ENCODE measurements at regions not wholly inside any gene's neighbourhood (a gene's known extent, or its start where the extent isn't known, plus 50 kb on each side); places are given as distances from the start of the nearest gene placed in this dataset.

GRCh38 chr10:57823398-57823797 is 444.3 kb downstream of the IPMK start:
- no peak overlapping the region for H3K4me3 ChIP-seq (ENCODE audit: low read depth, low read length, poor library complexity, severe bottlenecking)
- DNase-seq (ENCODE audit: low spot score) = no peak
- H3K27me3 ChIP-seq (replicated peaks; ENCODE audit: insufficient read depth, low read depth, low read length, poor library complexity) = no peaks in the 10 kb centered on the region
- BruUV-seq (replicated peaks) = no TSS peak
- TF ChIP-seq CTCF (conservative IDR thresholded peaks at IDR 0.05; ENCODE audit: low read depth, low read length) (no peak), EZH2 (IDR thresholded peaks at IDR 0.05; ENCODE audit: borderline replicate concordance, low read depth, low read length, poor library complexity, severe bottlenecking) (no peak)
- H3K4me1 ChIP-seq (ENCODE audit: insufficient read depth, low read length, poor library complexity, severe bottlenecking) = no peaks in the 10 kb centered on the region
- POLR2A ChIA-PET (ENCODE audit: low non-redundant PET) = no interaction called here
- no peaks in the 10 kb centered on the region for H3K9me3 ChIP-seq (ENCODE audit: low read depth, low read length, poor library complexity, severe bottlenecking)
- H3K27ac ChIP-seq (ENCODE audit: low read depth, low read length, poor library complexity, severe bottlenecking) = no peak overlapping the region
- H3K36me3 ChIP-seq (ENCODE audit: insufficient read depth, low read length, poor library complexity, severe bottlenecking) = no peaks in the 10 kb centered on the region
- intact Hi-C loops (cut with micrococcal nuclease; ENCODE audit: unreplicated experiment) = no loop called here
- CTCF ChIA-PET = no interaction called here

- no peaks in the 10 kb centered on the region for H3K36me3 ChIP-seq (ENCODE audit: insufficient read depth, low read length, poor library complexity, severe bottlenecking)
- H3K4me1 ChIP-seq (ENCODE audit: insufficient read depth, low read length, poor library complexity, severe bottlenecking) = no peaks in the 10 kb centered on the region
- POLR2A ChIA-PET (ENCODE audit: low non-redundant PET) = no interaction called here
- no peak overlapping the region for H3K4me3 ChIP-seq (ENCODE audit: low read depth, low read length, poor library complexity, severe bottlenecking)
- H3K27me3 ChIP-seq (replicated peaks; ENCODE audit: insufficient read depth, low read depth, low read length, poor library complexity) = no peaks in the 10 kb centered on the region
- H3K9me3 ChIP-seq (ENCODE audit: low read depth, low read length, poor library complexity, severe bottlenecking) = no peaks in the 10 kb centered on the region
- no peak overlapping the region for H3K27ac ChIP-seq (ENCODE audit: low read depth, low read length, poor library complexity, severe bottlenecking)
- intact Hi-C loops (cut with micrococcal nuclease; ENCODE audit: unreplicated experiment) = no loop called here
- no peak for TF ChIP-seq CTCF (conservative IDR thresholded peaks at IDR 0.05; ENCODE audit: low read depth, low read length)
- TF ChIP-seq EZH2 (IDR thresholded peaks at IDR 0.05; ENCODE audit: borderline replicate concordance, low read depth, low read length, poor library complexity, severe bottlenecking) = no peak
- no TSS peak for BruUV-seq (replicated peaks)
- DNase-seq (ENCODE audit: low spot score) = no peak
- CTCF ChIA-PET = no interaction called here
Observed at GRCh38 chr10:57822965-57823364, 444.7 kb downstream of the IPMK start.

GRCh38 chr10:57818522-57818921 is 449.2 kb downstream of the IPMK start:
- POLR2A ChIA-PET (ENCODE audit: low non-redundant PET) = no interaction called here
- intact Hi-C loops (cut with micrococcal nuclease; ENCODE audit: unreplicated experiment) = no loop called here

More at GRCh38 chr10:57818522-57818921, 449.2 kb downstream of the IPMK start:
- no peaks in the 10 kb centered on the region for H3K27me3 ChIP-seq (replicated peaks; ENCODE audit: insufficient read depth, low read depth, low read length, poor library complexity)
- BruUV-seq (replicated peaks) = no TSS peak
- H3K4me3 ChIP-seq (ENCODE audit: low read depth, low read length, poor library complexity, severe bottlenecking) = no peak overlapping the region
- CTCF ChIA-PET = no interaction called here
- no peaks in the 10 kb centered on the region for H3K36me3 ChIP-seq (ENCODE audit: insufficient read depth, low read length, poor library complexity, severe bottlenecking)
- no peaks in the 10 kb centered on the region for H3K4me1 ChIP-seq (ENCODE audit: insufficient read depth, low read length, poor library complexity, severe bottlenecking)
- TF ChIP-seq CTCF (conservative IDR thresholded peaks at IDR 0.05; ENCODE audit: low read depth, low read length) (no peak), EZH2 (IDR thresholded peaks at IDR 0.05; ENCODE audit: borderline replicate concordance, low read depth, low read length, poor library complexity, severe bottlenecking) (no peak)
- no peak for DNase-seq (ENCODE audit: low spot score)
- H3K27ac ChIP-seq (ENCODE audit: low read depth, low read length, poor library complexity, severe bottlenecking) = no peak overlapping the region
- no peaks in the 10 kb centered on the region for H3K9me3 ChIP-seq (ENCODE audit: low read depth, low read length, poor library complexity, severe bottlenecking)
